Endodermal cell (in vitro differentiated cells): ENCODE measurements at regions not wholly inside any gene's neighbourhood (a gene's known extent, or its start where the extent isn't known, plus 50 kb on each side); places are given as distances from the start of the nearest gene placed in this dataset.

Experiments
- DNase-seq: peaks from one replicate; pipeline ENCODE4 v3.0.0-alpha.2; 2017
- H3K27ac ChIP-seq: 2 replicates; pipeline ENCODE4 v1.5.1; 2013; ENCODE audit warnings: mild to moderate bottlenecking, low read depth, low read length, moderate library complexity
- H3K27me3 ChIP-seq: 2 replicates; pipeline ENCODE4 v1.6.1; 2013; ENCODE audit warnings: mild to moderate bottlenecking, low read length, moderate library complexity; ENCODE audit not compliant: insufficient read depth, control insufficient read depth, poor library complexity, severe bottlenecking
- H3K36me3 ChIP-seq: 2 replicates; pipeline ENCODE4 v1.7.0; 2013; ENCODE audit warnings: mild to moderate bottlenecking, low read length, moderate library complexity; ENCODE audit not compliant: control insufficient read depth, insufficient read depth
- H3K4me1 ChIP-seq: one replicate; pipeline ENCODE4 v1.7.0; 2013; ENCODE audit warnings: low read length; ENCODE audit not compliant: control insufficient read depth, insufficient read depth
- H3K4me3 ChIP-seq: 2 replicates; pipeline ENCODE4 v1.5.1; 2013; ENCODE audit warnings: mild to moderate bottlenecking, low read length, moderate library complexity
- H3K9ac ChIP-seq: 2 replicates; pipeline ENCODE4 v1.6.1; 2013; ENCODE audit warnings: mild to moderate bottlenecking, low read length, moderate library complexity; ENCODE audit not compliant: poor library complexity, severe bottlenecking; ENCODE audit errors: extremely low read depth
- H3K9me3 ChIP-seq: 2 replicates; pipeline ENCODE4 v1.6.1; 2013; ENCODE audit warnings: mild to moderate bottlenecking, low read length, moderate library complexity; ENCODE audit not compliant: control insufficient read depth
- H3K27ac Mint-ChIP-seq: 2 replicates; pipeline ENCODE4 v1.8.0; 2020; ENCODE audit warnings: mixed read lengths
- H3K27me3 Mint-ChIP-seq: 2 replicates; pipeline ENCODE4 v1.8.0; 2021; ENCODE audit warnings: mild to moderate bottlenecking, mixed read lengths; ENCODE audit not compliant: insufficient read depth
- H3K36me3 Mint-ChIP-seq: 2 replicates; pipeline ENCODE4 v1.8.0; 2020; ENCODE audit warnings: low read depth, mixed read lengths
- H3K4me1 Mint-ChIP-seq: 2 replicates; pipeline ENCODE4 v1.8.0; 2020; ENCODE audit warnings: mixed read lengths
- H3K4me3 Mint-ChIP-seq: 2 replicates; pipeline ENCODE4 v1.8.0; 2020; ENCODE audit warnings: mild to moderate bottlenecking, moderate library complexity, mixed read lengths
- H3K9me3 Mint-ChIP-seq: 2 replicates; pipeline ENCODE4 v1.8.0; 2020; ENCODE audit warnings: mild to moderate bottlenecking, mixed read lengths
- CTCF ChIP-seq: fragments of 200-600 bp; sonication (generic); conservative IDR thresholded peaks from 2 replicates; pipeline ENCODE4 v1.5.0; 2021; ENCODE audit warnings: antibody characterized with exemption, mild to moderate bottlenecking
- WGBS, 2 experiments: methylation state at CpG; one replicate each; pipeline versions ENCODE4 v1.1.5 to v1.1.7; 2013; ENCODE audit warnings: missing lambda C conversion rate in 2 of 2, mixed read lengths in 1 of 2; ENCODE audit not compliant: insufficient coverage in 1 of 2, insufficient read length in 1 of 2; 5-methylcytosine and 5-hydroxymethylcytosine counted together

DNA sequence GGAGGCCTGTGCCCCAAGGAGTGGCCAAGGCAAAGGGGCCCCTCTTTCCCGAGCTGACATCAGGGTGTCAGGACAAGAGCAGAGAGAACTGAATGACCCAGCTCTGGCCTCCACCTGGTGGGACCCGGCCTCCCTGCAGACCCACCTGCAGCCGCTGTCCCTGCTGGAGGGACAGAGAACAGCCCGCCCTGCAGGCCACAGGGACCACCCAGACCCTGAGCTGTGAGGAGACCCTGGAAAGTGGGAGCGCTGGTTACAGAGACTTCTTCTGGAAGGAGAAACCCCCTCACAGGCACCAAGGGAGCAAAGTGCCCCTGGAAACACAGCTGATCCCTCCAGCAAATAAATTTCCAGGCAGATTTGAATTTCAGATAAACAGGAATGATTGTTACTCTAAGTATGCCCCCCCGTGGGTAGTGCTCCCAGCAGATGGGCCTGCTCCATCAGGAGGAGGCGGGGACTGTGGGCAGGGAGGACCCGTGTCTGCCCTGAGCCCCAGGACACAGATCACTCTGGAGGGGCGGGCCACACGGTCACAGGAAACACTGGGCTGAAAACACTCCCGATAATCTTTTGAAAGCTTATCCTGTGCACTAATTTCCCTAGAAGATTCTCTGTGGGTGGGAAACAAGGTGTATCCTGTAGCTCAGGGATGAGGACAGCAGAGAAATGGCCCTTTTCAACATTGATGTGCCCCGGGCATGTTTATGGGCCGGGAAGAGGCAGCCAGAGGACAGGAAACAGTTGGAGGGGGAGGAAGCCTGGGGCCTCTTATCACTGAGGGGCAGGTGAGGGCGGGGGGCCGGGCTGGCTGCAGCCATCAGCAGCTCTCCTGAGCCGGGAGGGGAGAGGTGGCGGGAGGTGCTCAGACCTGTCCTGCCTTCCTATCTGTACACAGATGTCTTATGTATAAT is 276.0 kb downstream of the ADGRD1 start:
- Mint-ChIP-seq H3K27ac (peak overlapping the region; percentile 87), H3K36me3 (peaks cover 5% of the 10 kb centered on the region), H3K4me3 (peak overlapping the region; percentile 33), H3K9me3 (peaks cover 36% of the 10 kb centered on the region), H3K27me3 (peaks cover 6% of the 10 kb centered on the region), H3K4me1 (peaks cover 24% of the 10 kb centered on the region)
- DNase-seq: peak; percentile 91
- Histone ChIP-seq H3K27ac (peak overlapping the region; percentile 30), H3K27me3 (no peaks in the 10 kb centered on the region), H3K9ac (no peak overlapping the region), H3K36me3 (no peaks in the 10 kb centered on the region), H3K9me3 (peaks cover 38% of the 10 kb centered on the region), H3K4me1 (peaks cover 7% of the 10 kb centered on the region), H3K4me3 (peak overlapping the region; percentile 15)
- peak; percentile 59 for TF ChIP-seq CTCF
- 53 to 62% methylated on average over 6 to 17 of the region's 17 CpGs for WGBS, 2 experiments

DNA sequence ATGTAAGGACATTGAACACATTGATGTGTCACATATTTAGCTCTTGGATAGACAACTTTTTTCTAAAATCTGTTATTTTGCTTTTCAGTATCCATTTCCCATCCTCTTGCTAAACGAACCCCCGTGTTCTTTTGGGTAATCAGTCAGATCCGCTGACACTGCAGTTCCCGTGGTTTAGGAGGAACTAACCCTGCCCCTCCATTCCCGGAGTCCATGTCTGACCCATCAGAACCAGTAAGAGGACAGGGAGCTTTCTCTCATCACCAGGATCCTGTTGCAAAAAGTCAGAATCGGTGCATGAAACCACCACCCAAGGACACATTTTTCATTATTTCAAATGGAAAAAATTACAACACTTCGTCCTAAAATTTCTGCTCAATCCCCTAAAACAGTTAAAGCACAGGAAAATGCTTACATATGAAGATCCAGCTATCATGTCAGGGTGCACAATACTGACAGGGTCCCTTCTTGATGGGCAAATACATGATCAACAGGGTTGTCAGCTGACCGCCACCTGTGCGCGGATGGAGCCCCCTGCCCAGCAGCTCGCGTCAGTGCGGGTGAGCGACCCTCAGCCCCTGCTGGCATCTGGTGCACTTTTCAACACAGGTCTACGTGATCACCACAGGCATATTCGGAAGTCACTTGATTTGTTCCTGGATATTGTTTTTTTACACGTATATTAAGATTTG is 276.8 kb downstream of the ADGRD1 start:
- peak; percentile 30 for TF ChIP-seq CTCF
- H3K9me3 ChIP-seq: peaks cover 38% of the 10 kb centered on the region
- peaks cover 6% of the 10 kb centered on the region for H3K27me3 Mint-ChIP-seq
- no peak overlapping the region for H3K9ac ChIP-seq
- peak overlapping the region; percentile 15 for H3K4me3 ChIP-seq
- H3K4me1 ChIP-seq: peaks cover 7% of the 10 kb centered on the region
- H3K4me3 Mint-ChIP-seq: no peak overlapping the region
- no peak for DNase-seq
- no peak overlapping the region for H3K27ac ChIP-seq
- H3K4me1 Mint-ChIP-seq: peaks cover 24% of the 10 kb centered on the region
- H3K27me3 ChIP-seq: no peaks in the 10 kb centered on the region
- peaks cover 5% of the 10 kb centered on the region for H3K36me3 Mint-ChIP-seq
- H3K27ac Mint-ChIP-seq: no peak overlapping the region
- no peaks in the 10 kb centered on the region for H3K36me3 ChIP-seq
- 88 to 92% methylated on average over 15 to 17 of the region's 17 CpGs for WGBS, 2 experiments
- H3K9me3 Mint-ChIP-seq: peaks cover 36% of the 10 kb centered on the region

DNA sequence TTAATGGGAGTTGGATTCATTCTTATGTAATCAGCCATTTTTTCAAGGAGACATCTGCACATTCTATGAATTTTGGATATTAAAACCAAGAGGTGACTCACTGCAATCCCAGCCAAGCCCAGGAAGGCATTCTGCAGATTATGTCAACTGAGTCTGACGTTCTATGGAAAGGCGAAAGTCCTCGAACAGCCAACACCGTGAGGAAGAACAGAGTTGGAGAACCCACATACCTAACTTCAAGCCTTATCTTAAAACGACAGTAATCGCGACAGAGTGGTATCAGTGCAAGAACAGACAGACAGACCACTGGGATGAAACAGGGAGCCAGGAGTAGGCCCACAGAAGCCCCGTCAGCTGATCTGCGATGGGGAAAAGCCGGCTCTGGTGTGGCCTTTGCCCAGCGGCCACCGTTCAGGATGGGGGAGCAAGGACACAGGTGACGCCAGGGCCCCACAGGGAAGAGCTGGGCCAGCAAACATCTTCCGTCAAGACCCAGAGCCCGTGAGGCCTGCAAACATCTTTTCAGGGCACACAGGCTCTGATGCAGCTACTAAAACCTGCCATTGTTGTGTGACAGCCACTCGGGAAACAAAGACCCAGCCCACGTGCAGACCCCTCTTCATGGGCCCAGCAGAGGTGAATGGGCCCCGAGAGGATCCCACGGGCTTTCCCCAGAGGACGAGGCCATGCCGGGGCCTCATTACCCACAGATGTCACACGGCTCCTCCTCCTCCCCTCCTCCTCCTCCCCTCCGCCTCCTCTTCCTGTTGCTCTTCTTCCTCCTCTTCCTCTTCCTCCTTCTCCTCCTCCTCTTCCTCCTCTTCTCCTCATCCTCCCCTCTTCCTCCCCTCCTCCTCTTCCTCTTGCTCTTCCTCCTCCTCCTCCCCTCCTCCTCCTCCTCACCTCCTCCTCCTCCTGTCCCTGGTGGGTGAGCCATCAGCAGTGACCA is 277.6 kb downstream of the ADGRD1 start:
- Histone ChIP-seq H3K36me3 (no peaks in the 10 kb centered on the region), H3K9me3 (peaks cover 38% of the 10 kb centered on the region), H3K27ac (no peak overlapping the region), H3K9ac (no peak overlapping the region), H3K4me1 (peaks cover 7% of the 10 kb centered on the region), H3K4me3 (no peak overlapping the region), H3K27me3 (no peaks in the 10 kb centered on the region)
- H3K4me3 Mint-ChIP-seq: no peak overlapping the region
- H3K27ac Mint-ChIP-seq: no peak overlapping the region
- H3K9me3 Mint-ChIP-seq: peaks cover 36% of the 10 kb centered on the region
- 93 to 94% methylated on average over 14 to 23 of the region's 23 CpGs for WGBS, 2 experiments
- H3K27me3 Mint-ChIP-seq: peaks cover 6% of the 10 kb centered on the region
- peaks cover 5% of the 10 kb centered on the region for H3K36me3 Mint-ChIP-seq
- peaks cover 24% of the 10 kb centered on the region for H3K4me1 Mint-ChIP-seq
- no peak for DNase-seq
- TF ChIP-seq CTCF: no peak
